ENCODE measurements at regions not wholly inside any gene's neighbourhood (a gene's known extent, or its start where the extent isn't known, plus 50 kb on each side); places are given as distances from the start of the nearest gene placed in this dataset.

DNA sequence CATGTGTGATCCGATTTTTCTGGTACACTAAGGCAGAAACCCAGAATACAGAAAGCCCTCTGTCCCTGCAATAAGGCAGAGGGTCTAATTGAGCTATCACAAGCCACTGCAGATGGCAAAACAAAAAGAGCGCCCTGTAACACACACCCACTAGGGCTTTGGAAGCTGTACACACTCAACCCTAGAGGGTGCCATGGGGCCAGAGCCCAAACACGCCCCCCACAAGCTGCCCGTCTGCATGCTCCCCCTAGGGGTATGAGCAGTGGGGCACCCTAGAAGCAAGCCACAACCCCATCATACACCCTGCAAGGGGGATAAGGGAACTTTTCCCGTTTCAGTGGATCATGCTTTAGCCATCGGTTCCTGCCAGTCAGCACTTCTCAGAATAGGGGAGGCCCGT lies 62.2 kb upstream of the PDE10A start:
- TF ChIP-seq EZH2 (IDR thresholded peaks at IDR 0.05; ENCODE audit: borderline replicate concordance, low read depth, low read length, severe bottlenecking) (no peak), POLR2A (IDR thresholded peaks at IDR 0.05; ENCODE audit: low read depth, low read length) (no peak), FOS (IDR thresholded peaks at IDR 0.05; ENCODE audit: borderline replicate concordance, insufficient read depth, low read length) (no peak), POLR2AphosphoS5 (IDR thresholded peaks at IDR 0.05; ENCODE audit: insufficient read depth, low read depth, low read length) (no peak), JUN (IDR thresholded peaks at IDR 0.05; ENCODE audit: borderline replicate concordance, insufficient read depth, insufficient read length, low read depth) (no peak), GATA2 (IDR thresholded peaks at IDR 0.05; ENCODE audit: insufficient read depth, insufficient read length, low read depth, low read length) (no peak), MYC (IDR thresholded peaks at IDR 0.05; ENCODE audit: low read depth, low read length) (no peak)
- TF ChIP-seq, protein P1, sequence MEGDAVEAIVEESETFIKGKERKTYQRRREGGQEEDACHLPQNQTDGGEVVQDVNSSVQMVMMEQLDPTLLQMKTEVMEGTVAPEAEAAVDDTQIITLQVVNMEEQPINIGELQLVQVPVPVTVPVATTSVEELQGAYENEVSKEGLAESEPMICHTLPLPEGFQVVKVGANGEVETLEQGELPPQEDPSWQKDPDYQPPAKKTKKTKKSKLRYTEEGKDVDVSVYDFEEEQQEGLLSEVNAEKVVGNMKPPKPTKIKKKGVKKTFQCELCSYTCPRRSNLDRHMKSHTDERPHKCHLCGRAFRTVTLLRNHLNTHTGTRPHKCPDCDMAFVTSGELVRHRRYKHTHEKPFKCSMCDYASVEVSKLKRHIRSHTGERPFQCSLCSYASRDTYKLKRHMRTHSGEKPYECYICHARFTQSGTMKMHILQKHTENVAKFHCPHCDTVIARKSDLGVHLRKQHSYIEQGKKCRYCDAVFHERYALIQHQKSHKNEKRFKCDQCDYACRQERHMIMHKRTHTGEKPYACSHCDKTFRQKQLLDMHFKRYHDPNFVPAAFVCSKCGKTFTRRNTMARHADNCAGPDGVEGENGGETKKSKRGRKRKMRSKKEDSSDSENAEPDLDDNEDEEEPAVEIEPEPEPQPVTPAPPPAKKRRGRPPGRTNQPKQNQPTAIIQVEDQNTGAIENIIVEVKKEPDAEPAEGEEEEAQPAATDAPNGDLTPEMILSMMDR (IDR thresholded peaks at IDR 0.05; ENCODE audit: extremely low read depth in 1 of 2, insufficient read depth in 1 of 2, low read depth in 1 of 2, low read length in 2 of 2) = no peak

Data from endothelial cell of umbilical vein (primary cell).